Activated CD4-positive, alpha-beta T cell treated with anti-CD3 and anti-CD28 coated beads for 48 hours (primary cell): ENCODE measurements at regions not wholly inside any gene's neighbourhood (a gene's known extent, or its start where the extent isn't known, plus 50 kb on each side); places are given as distances from the start of the nearest gene placed in this dataset.
"Not testable (repeated sequence)": the region's sequence is repeated elsewhere in the genome, so short reads cannot be mapped to it uniquely, and the experiment has no call there.

ENCODE experiments used
- DNase-seq: peaks from one replicate; pipeline ENCODE4 v3.0.0-alpha.2; 2020

- not testable (repeated sequence) for DNase-seq
These were observed 501.1 kb upstream of the OLFM3 start for GRCh38 chr1:102497810-102498209.

DNA sequence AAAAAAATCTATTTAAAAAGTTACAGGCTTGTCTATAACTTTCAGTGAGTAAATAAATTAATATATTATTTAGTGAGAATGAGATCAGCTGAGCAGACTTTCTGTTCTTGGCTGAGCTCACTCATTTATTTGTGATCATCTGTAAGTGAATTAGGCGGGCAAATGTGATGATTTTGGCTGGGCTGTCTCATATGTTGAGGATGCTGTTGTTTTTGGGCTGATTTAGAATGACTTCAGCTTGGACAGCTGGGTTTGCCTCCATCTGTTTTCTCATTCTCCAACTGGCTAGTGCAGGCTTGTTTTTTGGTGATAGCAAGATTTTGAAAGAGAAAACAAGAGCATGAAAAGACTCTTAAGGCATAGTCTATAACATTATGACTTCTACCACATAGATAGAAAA is 475.8 kb upstream of the OLFM3 start:
- DNase-seq = no peak

GRCh38 chr1:102470767-102471166 is 474.0 kb upstream of the OLFM3 start:
- no peak for DNase-seq

DNA sequence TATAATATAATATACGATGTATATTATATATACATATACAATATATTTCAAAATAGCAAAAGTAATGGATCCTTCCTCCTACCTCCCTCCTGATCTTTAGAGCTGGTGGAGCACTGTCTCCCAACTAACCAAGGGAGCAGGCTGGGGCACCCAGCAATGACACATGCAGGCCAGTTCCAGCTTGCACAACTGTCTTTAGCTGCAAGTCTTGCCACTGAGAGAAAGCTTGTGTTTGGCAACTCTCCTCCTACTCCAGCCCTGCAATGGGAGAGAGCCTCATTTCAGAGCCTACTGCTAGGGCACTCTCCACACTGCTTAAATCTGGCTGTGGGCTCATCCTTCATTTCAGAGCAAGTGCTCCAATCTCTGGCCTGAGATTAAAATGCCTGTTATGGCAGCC is 469.8 kb upstream of the OLFM3 start:
- no peak for DNase-seq

DNA sequence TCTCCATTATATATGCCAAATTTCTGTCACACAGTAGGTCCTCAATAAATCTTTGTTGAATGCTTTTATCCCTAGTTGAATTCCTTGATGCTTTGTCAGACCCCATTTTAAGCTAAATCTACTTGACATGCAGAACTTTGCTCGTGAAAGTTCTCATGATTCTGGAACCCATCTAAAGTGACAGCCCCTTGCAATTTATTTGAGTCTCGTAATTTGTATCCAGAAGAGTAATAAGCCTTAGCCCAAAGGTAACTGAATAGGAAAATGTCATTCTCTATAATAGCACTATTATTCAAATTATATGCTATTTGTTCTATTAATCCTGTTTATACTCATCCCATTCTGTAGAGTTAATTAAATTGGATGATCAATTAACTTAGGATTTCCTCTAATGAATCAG is 466.6 kb upstream of the OLFM3 start:
- DNase-seq = no peak

GRCh38 chr1:102442317-102442716 is 445.6 kb upstream of the OLFM3 start:
- not testable (repeated sequence) for DNase-seq

- no peak for DNase-seq
These were observed 438.8 kb upstream of the OLFM3 start for GRCh38 chr1:102435483-102435882.

- peak; percentile 11 for DNase-seq
These were observed 437.7 kb upstream of the OLFM3 start for GRCh38 chr1:102434421-102434820.

DNA sequence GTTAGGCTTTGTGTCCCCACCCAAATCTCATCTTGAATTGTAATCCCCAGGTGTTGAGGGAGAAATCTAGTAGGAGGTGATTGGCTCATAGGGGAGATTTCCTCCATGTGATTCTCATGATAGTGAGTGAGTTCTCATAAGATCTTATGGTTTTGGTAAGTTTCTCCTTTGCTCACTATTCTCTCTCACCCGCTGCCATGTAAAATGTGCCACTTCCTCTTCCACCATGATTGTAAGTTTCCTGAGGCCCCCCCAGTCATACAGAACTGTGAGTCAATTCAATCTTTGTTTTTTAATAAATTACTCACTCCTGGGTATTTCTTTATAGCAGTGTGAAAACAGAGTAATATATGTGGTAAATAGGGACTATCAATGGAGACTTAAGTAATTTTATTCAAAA is 434.5 kb upstream of the OLFM3 start:
- DNase-seq = no peak

- DNase-seq = no peak
These were observed 423.3 kb upstream of the OLFM3 start for GRCh38 chr1:102420034-102420433.
